ENCODE measurements at regions not wholly inside any gene's neighbourhood (a gene's known extent, or its start where the extent isn't known, plus 50 kb on each side); places are given as distances from the start of the nearest gene placed in this dataset.

- H3K9me3 ChIP-seq (ENCODE audit: control insufficient read depth in 5 of 5, low read length in 5 of 5), result no peaks in the 10 kb centered on the region
- H3K27ac ChIP-seq (ENCODE audit: low read depth, low read length), result peak overlapping the region; percentile 59
- H3K4me1 ChIP-seq (ENCODE audit: control insufficient read depth in 5 of 5, insufficient read depth in 5 of 5, low read length in 5 of 5), result peaks cover 6 to 31% (median 8%) of the 10 kb centered on the region in 5 donors
- H3K36me3 ChIP-seq (ENCODE audit: control insufficient read depth in 5 of 5, insufficient read depth in 5 of 5, low read length in 5 of 5), result no peaks in the 10 kb centered on the region
- H3K9ac ChIP-seq (ENCODE audit: low read length in 5 of 5), result peak overlapping the region in 1 of 5 donors; percentile 34
- no peak overlapping the region for H3K4me3 ChIP-seq (ENCODE audit: low read depth in 1 of 5, low read length in 5 of 5)
- H3K27me3 ChIP-seq (ENCODE audit: control insufficient read depth in 5 of 5, insufficient read depth in 4 of 5, low read length in 5 of 5), result no peaks in the 10 kb centered on the region
Observed at GRCh38 chr2:144999071-144999875, 479.4 kb upstream of the ZEB2 start.

GRCh38 chr2:144998435-144998834 is 478.5 kb upstream of the ZEB2 start:
- Histone ChIP-seq H3K9ac (ENCODE audit: low read length in 5 of 5) (no peak overlapping the region), H3K27ac (ENCODE audit: low read depth, low read length) (peak overlapping the region; percentile 59), H3K9me3 (ENCODE audit: control insufficient read depth in 5 of 5, low read length in 5 of 5) (no peaks in the 10 kb centered on the region), H3K36me3 (ENCODE audit: control insufficient read depth in 5 of 5, insufficient read depth in 5 of 5, low read length in 5 of 5) (no peaks in the 10 kb centered on the region), H3K27me3 (ENCODE audit: control insufficient read depth in 5 of 5, insufficient read depth in 4 of 5, low read length in 5 of 5) (no peaks in the 10 kb centered on the region), H3K4me1 (ENCODE audit: control insufficient read depth in 5 of 5, insufficient read depth in 5 of 5, low read length in 5 of 5) (peaks cover 6 to 31% (median 8%) of the 10 kb centered on the region in 5 donors), H3K4me3 (ENCODE audit: low read depth in 1 of 5, low read length in 5 of 5) (no peak overlapping the region)

GRCh38 chr2:144996225-144996795 is 476.4 kb upstream of the ZEB2 start:
- H3K27me3 ChIP-seq (ENCODE audit: control insufficient read depth in 5 of 5, insufficient read depth in 4 of 5, low read length in 5 of 5), result no peaks in the 10 kb centered on the region
- peak overlapping the region; percentile 74 for H3K27ac ChIP-seq (ENCODE audit: low read depth, low read length)
- H3K4me3 ChIP-seq (ENCODE audit: low read depth in 1 of 5, low read length in 5 of 5), result peak overlapping the region in 3 of 5 donors; percentile 29 to 40 (median 37)
- H3K4me1 ChIP-seq (ENCODE audit: control insufficient read depth in 5 of 5, insufficient read depth in 5 of 5, low read length in 5 of 5), result peaks cover 6 to 31% (median 8%) of the 10 kb centered on the region in 5 donors
- H3K9me3 ChIP-seq (ENCODE audit: control insufficient read depth in 5 of 5, low read length in 5 of 5), result no peaks in the 10 kb centered on the region
- peak overlapping the region in 1 of 5 donors; percentile 24 for H3K9ac ChIP-seq (ENCODE audit: low read length in 5 of 5)
- H3K36me3 ChIP-seq (ENCODE audit: control insufficient read depth in 5 of 5, insufficient read depth in 5 of 5, low read length in 5 of 5), result no peaks in the 10 kb centered on the region

- Histone ChIP-seq H3K9me3 (ENCODE audit: control insufficient read depth in 5 of 5, low read length in 5 of 5) (no peaks in the 10 kb centered on the region), H3K27ac (ENCODE audit: low read depth, low read length) (peak overlapping the region; percentile 74), H3K9ac (ENCODE audit: low read length in 5 of 5) (peak overlapping the region in 2 of 5 donors; percentile 24 to 26), H3K4me3 (ENCODE audit: low read depth in 1 of 5, low read length in 5 of 5) (peak overlapping the region in 3 of 5 donors; percentile 29 to 40 (median 37)), H3K27me3 (ENCODE audit: control insufficient read depth in 5 of 5, insufficient read depth in 4 of 5, low read length in 5 of 5) (no peaks in the 10 kb centered on the region), H3K36me3 (ENCODE audit: control insufficient read depth in 5 of 5, insufficient read depth in 5 of 5, low read length in 5 of 5) (no peaks in the 10 kb centered on the region), H3K4me1 (ENCODE audit: control insufficient read depth in 5 of 5, insufficient read depth in 5 of 5, low read length in 5 of 5) (peaks cover 6 to 28% (median 8%) of the 10 kb centered on the region in 5 donors)
Observed at GRCh38 chr2:144995482-144995881, 475.6 kb upstream of the ZEB2 start.

- no peak overlapping the region for H3K27ac ChIP-seq (ENCODE audit: low read depth, low read length)
- H3K9me3 ChIP-seq (ENCODE audit: control insufficient read depth in 5 of 5, low read length in 5 of 5), result peaks cover 0 to 10% (median 9%) of the 10 kb centered on the region in 5 donors
- H3K4me1 ChIP-seq (ENCODE audit: control insufficient read depth in 5 of 5, insufficient read depth in 5 of 5, low read length in 5 of 5), result peaks cover 0 to 3% (median 0%) of the 10 kb centered on the region in 5 donors
- H3K9ac ChIP-seq (ENCODE audit: low read length in 5 of 5), result no peak overlapping the region
- H3K36me3 ChIP-seq (ENCODE audit: control insufficient read depth in 5 of 5, insufficient read depth in 5 of 5, low read length in 5 of 5), result no peaks in the 10 kb centered on the region
- no peaks in the 10 kb centered on the region for H3K27me3 ChIP-seq (ENCODE audit: control insufficient read depth in 5 of 5, insufficient read depth in 4 of 5, low read length in 5 of 5)
- H3K4me3 ChIP-seq (ENCODE audit: low read depth in 1 of 5, low read length in 5 of 5), result no peak overlapping the region
Observed at GRCh38 chr2:144990661-144991060, 470.7 kb upstream of the ZEB2 start.

GRCh38 chr2:144989579-144990270 is 469.8 kb upstream of the ZEB2 start:
- Histone ChIP-seq H3K36me3 (ENCODE audit: control insufficient read depth in 5 of 5, insufficient read depth in 5 of 5, low read length in 5 of 5) (no peaks in the 10 kb centered on the region), H3K27ac (ENCODE audit: low read depth, low read length) (no peak overlapping the region), H3K9me3 (ENCODE audit: control insufficient read depth in 5 of 5, low read length in 5 of 5) (peaks cover 0 to 10% (median 9%) of the 10 kb centered on the region in 5 donors), H3K27me3 (ENCODE audit: control insufficient read depth in 5 of 5, insufficient read depth in 4 of 5, low read length in 5 of 5) (no peaks in the 10 kb centered on the region), H3K4me1 (ENCODE audit: control insufficient read depth in 5 of 5, insufficient read depth in 5 of 5, low read length in 5 of 5) (no peaks in the 10 kb centered on the region), H3K9ac (ENCODE audit: low read length in 5 of 5) (no peak overlapping the region), H3K4me3 (ENCODE audit: low read depth in 1 of 5, low read length in 5 of 5) (no peak overlapping the region)

GRCh38 chr2:144988591-144988990 is 468.7 kb upstream of the ZEB2 start:
- Histone ChIP-seq H3K4me1 (ENCODE audit: control insufficient read depth in 5 of 5, insufficient read depth in 5 of 5, low read length in 5 of 5) (no peaks in the 10 kb centered on the region), H3K4me3 (ENCODE audit: low read depth in 1 of 5, low read length in 5 of 5) (no peak overlapping the region), H3K36me3 (ENCODE audit: control insufficient read depth in 5 of 5, insufficient read depth in 5 of 5, low read length in 5 of 5) (no peaks in the 10 kb centered on the region), H3K27ac (ENCODE audit: low read depth, low read length) (no peak overlapping the region), H3K9me3 (ENCODE audit: control insufficient read depth in 5 of 5, low read length in 5 of 5) (peaks cover 0 to 10% (median 9%) of the 10 kb centered on the region in 5 donors), H3K9ac (ENCODE audit: low read length in 5 of 5) (no peak overlapping the region), H3K27me3 (ENCODE audit: control insufficient read depth in 5 of 5, insufficient read depth in 4 of 5, low read length in 5 of 5) (no peaks in the 10 kb centered on the region)

- no peaks in the 10 kb centered on the region for H3K4me1 ChIP-seq (ENCODE audit: control insufficient read depth in 5 of 5, insufficient read depth in 5 of 5, low read length in 5 of 5)
- H3K27me3 ChIP-seq (ENCODE audit: control insufficient read depth in 5 of 5, insufficient read depth in 4 of 5, low read length in 5 of 5), result no peaks in the 10 kb centered on the region
- peaks cover 0 to 10% (median 9%) of the 10 kb centered on the region in 5 donors for H3K9me3 ChIP-seq (ENCODE audit: control insufficient read depth in 5 of 5, low read length in 5 of 5)
- H3K4me3 ChIP-seq (ENCODE audit: low read depth in 1 of 5, low read length in 5 of 5), result no peak overlapping the region
- H3K27ac ChIP-seq (ENCODE audit: low read depth, low read length), result no peak overlapping the region
- H3K9ac ChIP-seq (ENCODE audit: low read length in 5 of 5), result no peak overlapping the region
- H3K36me3 ChIP-seq (ENCODE audit: control insufficient read depth in 5 of 5, insufficient read depth in 5 of 5, low read length in 5 of 5), result no peaks in the 10 kb centered on the region
Observed at GRCh38 chr2:144986691-144987090, 466.8 kb upstream of the ZEB2 start.

GRCh38 chr2:144984038-144984437 is 464.1 kb upstream of the ZEB2 start:
- Histone ChIP-seq H3K36me3 (ENCODE audit: control insufficient read depth in 5 of 5, insufficient read depth in 5 of 5, low read length in 5 of 5) (no peaks in the 10 kb centered on the region), H3K9me3 (ENCODE audit: control insufficient read depth in 5 of 5, low read length in 5 of 5) (peaks cover 0 to 10% (median 9%) of the 10 kb centered on the region in 5 donors)

GRCh38 chr2:144983107-144983506 is 463.2 kb upstream of the ZEB2 start:
- Histone ChIP-seq H3K4me3 (ENCODE audit: low read depth in 1 of 5, low read length in 5 of 5) (no peak overlapping the region), H3K4me1 (ENCODE audit: control insufficient read depth in 5 of 5, insufficient read depth in 5 of 5, low read length in 5 of 5) (no peaks in the 10 kb centered on the region), H3K27ac (ENCODE audit: low read depth, low read length) (no peak overlapping the region), H3K9ac (ENCODE audit: low read length in 5 of 5) (no peak overlapping the region), H3K36me3 (ENCODE audit: control insufficient read depth in 5 of 5, insufficient read depth in 5 of 5, low read length in 5 of 5) (no peaks in the 10 kb centered on the region), H3K27me3 (ENCODE audit: control insufficient read depth in 5 of 5, insufficient read depth in 4 of 5, low read length in 5 of 5) (no peaks in the 10 kb centered on the region), H3K9me3 (ENCODE audit: control insufficient read depth in 5 of 5, low read length in 5 of 5) (peaks cover 0 to 10% (median 9%) of the 10 kb centered on the region in 5 donors)

More at GRCh38 chr2:144984038-144984437, 464.1 kb upstream of the ZEB2 start:
- Histone ChIP-seq H3K4me3 (ENCODE audit: low read depth in 1 of 5, low read length in 5 of 5) (no peak overlapping the region), H3K4me1 (ENCODE audit: control insufficient read depth in 5 of 5, insufficient read depth in 5 of 5, low read length in 5 of 5) (no peaks in the 10 kb centered on the region), H3K27me3 (ENCODE audit: control insufficient read depth in 5 of 5, insufficient read depth in 4 of 5, low read length in 5 of 5) (no peaks in the 10 kb centered on the region), H3K27ac (ENCODE audit: low read depth, low read length) (no peak overlapping the region), H3K9ac (ENCODE audit: low read length in 5 of 5) (no peak overlapping the region)
